ENCODE measurements at regions not wholly inside any gene's neighbourhood (a gene's known extent, or its start where the extent isn't known, plus 50 kb on each side); places are given as distances from the start of the nearest gene placed in this dataset.

- Histone ChIP-seq H3K27ac (ENCODE audit: low read length) (no peak overlapping the region), H3K36me3 (ENCODE audit: control insufficient read depth, insufficient read depth, low read length) (no peaks in the 10 kb centered on the region), H3K4me1 (ENCODE audit: control insufficient read depth, insufficient read depth, low read length) (peaks cover 10% of the 10 kb centered on the region), H3K9me3 (replicated peaks; ENCODE audit: control insufficient read depth, low read depth, low read length) (no peaks in the 10 kb centered on the region), H3K27me3 (ENCODE audit: control insufficient read depth, insufficient read depth, low read length) (peaks cover 2% of the 10 kb centered on the region), H3K4me3 (ENCODE audit: low read length) (no peak overlapping the region)
- DNase-seq, result no peak
- 8% methylated on average over 2 of the region's 6 CpGs for WGBS (ENCODE audit: insufficient coverage)
These were observed 407.7 kb upstream of the EEF2KMT start for GRCh38 chr16:5505091-5505887.

GRCh38 chr16:5504064-5504781 is 406.6 kb upstream of the EEF2KMT start:
- H3K9me3 ChIP-seq (replicated peaks; ENCODE audit: control insufficient read depth, low read depth, low read length), result no peaks in the 10 kb centered on the region
- no peak overlapping the region for H3K27ac ChIP-seq (ENCODE audit: low read length)
- H3K4me1 ChIP-seq (ENCODE audit: control insufficient read depth, insufficient read depth, low read length), result peaks cover 10% of the 10 kb centered on the region
- peak; percentile 20 for DNase-seq
- peaks cover 2% of the 10 kb centered on the region for H3K27me3 ChIP-seq (ENCODE audit: control insufficient read depth, insufficient read depth, low read length)
- 37% methylated on average over 11 of the region's 13 CpGs for WGBS (ENCODE audit: insufficient coverage)
- no peak overlapping the region for H3K4me3 ChIP-seq (ENCODE audit: low read length)
- H3K36me3 ChIP-seq (ENCODE audit: control insufficient read depth, insufficient read depth, low read length), result no peaks in the 10 kb centered on the region

- H3K4me3 ChIP-seq (ENCODE audit: low read length), result no peak overlapping the region
- DNase-seq, result no peak
- H3K9me3 ChIP-seq (replicated peaks; ENCODE audit: control insufficient read depth, low read depth, low read length), result no peaks in the 10 kb centered on the region
- WGBS (ENCODE audit: insufficient coverage), result 83% methylated on average over 2 of the region's 6 CpGs
- H3K27ac ChIP-seq (ENCODE audit: low read length), result no peak overlapping the region
- H3K4me1 ChIP-seq (ENCODE audit: control insufficient read depth, insufficient read depth, low read length), result peaks cover 10% of the 10 kb centered on the region
- no peaks in the 10 kb centered on the region for H3K36me3 ChIP-seq (ENCODE audit: control insufficient read depth, insufficient read depth, low read length)
- H3K27me3 ChIP-seq (ENCODE audit: control insufficient read depth, insufficient read depth, low read length), result peaks cover 2% of the 10 kb centered on the region
These were observed 405.3 kb upstream of the EEF2KMT start for GRCh38 chr16:5502944-5503343.

- 36% methylated on average over 5 of the region's 7 CpGs for WGBS (ENCODE audit: insufficient coverage)
- H3K4me3 ChIP-seq (ENCODE audit: low read length), result no peak overlapping the region
- H3K27me3 ChIP-seq (ENCODE audit: control insufficient read depth, insufficient read depth, low read length), result peaks cover 2% of the 10 kb centered on the region
- no peaks in the 10 kb centered on the region for H3K9me3 ChIP-seq (replicated peaks; ENCODE audit: control insufficient read depth, low read depth, low read length)
- peak; percentile 17 for DNase-seq
- H3K27ac ChIP-seq (ENCODE audit: low read length), result no peak overlapping the region
- peaks cover 10% of the 10 kb centered on the region for H3K4me1 ChIP-seq (ENCODE audit: control insufficient read depth, insufficient read depth, low read length)
- no peaks in the 10 kb centered on the region for H3K36me3 ChIP-seq (ENCODE audit: control insufficient read depth, insufficient read depth, low read length)
These were observed 404.9 kb upstream of the EEF2KMT start for GRCh38 chr16:5502467-5502869.

GRCh38 chr16:5500526-5500925 is 402.9 kb upstream of the EEF2KMT start:
- 88% methylated on average over 2 of the region's 3 CpGs for WGBS (ENCODE audit: insufficient coverage)
- Histone ChIP-seq H3K36me3 (ENCODE audit: control insufficient read depth, insufficient read depth, low read length) (no peaks in the 10 kb centered on the region), H3K4me3 (ENCODE audit: low read length) (no peak overlapping the region), H3K4me1 (ENCODE audit: control insufficient read depth, insufficient read depth, low read length) (peaks cover 10% of the 10 kb centered on the region), H3K9me3 (replicated peaks; ENCODE audit: control insufficient read depth, low read depth, low read length) (no peaks in the 10 kb centered on the region), H3K27me3 (ENCODE audit: control insufficient read depth, insufficient read depth, low read length) (peaks cover under 1% of the 10 kb centered on the region), H3K27ac (ENCODE audit: low read length) (no peak overlapping the region)
- no peak for DNase-seq

GRCh38 chr16:5498562-5498961 is 401.0 kb upstream of the EEF2KMT start:
- no peaks in the 10 kb centered on the region for H3K27me3 ChIP-seq (ENCODE audit: control insufficient read depth, insufficient read depth, low read length)
- no peak overlapping the region for H3K4me3 ChIP-seq (ENCODE audit: low read length)
- no peak for DNase-seq
- WGBS (ENCODE audit: insufficient coverage), result 89% methylated on average over 1 of the region's 2 CpGs
- H3K27ac ChIP-seq (ENCODE audit: low read length), result no peak overlapping the region
- H3K36me3 ChIP-seq (ENCODE audit: control insufficient read depth, insufficient read depth, low read length), result no peaks in the 10 kb centered on the region
- H3K9me3 ChIP-seq (replicated peaks; ENCODE audit: control insufficient read depth, low read depth, low read length), result no peaks in the 10 kb centered on the region
- no peaks in the 10 kb centered on the region for H3K4me1 ChIP-seq (ENCODE audit: control insufficient read depth, insufficient read depth, low read length)

GRCh38 chr16:5496013-5496412 is 398.4 kb upstream of the EEF2KMT start:
- no peaks in the 10 kb centered on the region for H3K9me3 ChIP-seq (replicated peaks; ENCODE audit: control insufficient read depth, low read depth, low read length)
- H3K27me3 ChIP-seq (ENCODE audit: control insufficient read depth, insufficient read depth, low read length), result no peaks in the 10 kb centered on the region
- no peak for DNase-seq
- 80% methylated on average over 6 of the region's 6 CpGs for WGBS (ENCODE audit: insufficient coverage)
- H3K36me3 ChIP-seq (ENCODE audit: control insufficient read depth, insufficient read depth, low read length), result no peaks in the 10 kb centered on the region
- no peak overlapping the region for H3K4me3 ChIP-seq (ENCODE audit: low read length)
- H3K4me1 ChIP-seq (ENCODE audit: control insufficient read depth, insufficient read depth, low read length), result no peaks in the 10 kb centered on the region
- no peak overlapping the region for H3K27ac ChIP-seq (ENCODE audit: low read length)

- peak; percentile 30 for DNase-seq
- Histone ChIP-seq H3K9me3 (replicated peaks; ENCODE audit: control insufficient read depth, low read depth, low read length) (no peaks in the 10 kb centered on the region), H3K36me3 (ENCODE audit: control insufficient read depth, insufficient read depth, low read length) (no peaks in the 10 kb centered on the region), H3K27ac (ENCODE audit: low read length) (no peak overlapping the region), H3K27me3 (ENCODE audit: control insufficient read depth, insufficient read depth, low read length) (no peaks in the 10 kb centered on the region), H3K4me3 (ENCODE audit: low read length) (no peak overlapping the region), H3K4me1 (ENCODE audit: control insufficient read depth, insufficient read depth, low read length) (no peaks in the 10 kb centered on the region)
- 14% methylated on average over 9 of the region's 18 CpGs for WGBS (ENCODE audit: insufficient coverage)
These were observed 392.9 kb upstream of the EEF2KMT start for GRCh38 chr16:5490499-5490898.

- DNase-seq, result no peak
- Histone ChIP-seq H3K36me3 (ENCODE audit: control insufficient read depth, insufficient read depth, low read length) (no peaks in the 10 kb centered on the region), H3K9me3 (replicated peaks; ENCODE audit: control insufficient read depth, low read depth, low read length) (no peaks in the 10 kb centered on the region), H3K27me3 (ENCODE audit: control insufficient read depth, insufficient read depth, low read length) (no peaks in the 10 kb centered on the region), H3K27ac (ENCODE audit: low read length) (no peak overlapping the region), H3K4me1 (ENCODE audit: control insufficient read depth, insufficient read depth, low read length) (no peaks in the 10 kb centered on the region), H3K4me3 (ENCODE audit: low read length) (no peak overlapping the region)
- 32% methylated on average over 3 of the region's 3 CpGs for WGBS (ENCODE audit: insufficient coverage)
These were observed 391.0 kb upstream of the EEF2KMT start for GRCh38 chr16:5488581-5488980.

GRCh38 chr16:5487728-5488127 is 390.1 kb upstream of the EEF2KMT start:
- WGBS (ENCODE audit: insufficient coverage), result 90% methylated on average over 2 of the region's 2 CpGs
- Histone ChIP-seq H3K27me3 (ENCODE audit: control insufficient read depth, insufficient read depth, low read length) (no peaks in the 10 kb centered on the region), H3K9me3 (replicated peaks; ENCODE audit: control insufficient read depth, low read depth, low read length) (no peaks in the 10 kb centered on the region), H3K4me1 (ENCODE audit: control insufficient read depth, insufficient read depth, low read length) (no peaks in the 10 kb centered on the region), H3K36me3 (ENCODE audit: control insufficient read depth, insufficient read depth, low read length) (no peaks in the 10 kb centered on the region), H3K4me3 (ENCODE audit: low read length) (no peak overlapping the region), H3K27ac (ENCODE audit: low read length) (no peak overlapping the region)
- DNase-seq, result no peak
